SU-DHL-6 (cell line): ENCODE measurements at regions not wholly inside any gene's neighbourhood (a gene's known extent, or its start where the extent isn't known, plus 50 kb on each side); places are given as distances from the start of the nearest gene placed in this dataset.
"Not testable (repeated sequence)": the region's sequence is repeated elsewhere in the genome, so short reads cannot be mapped to it uniquely, and the experiment has no call there.

Experiments
- H2AFZ ChIP-seq: fragments of 200-600 bp; sonication (generic); 2 replicates; pipeline ENCODE4 v1.6.1; 2014; ENCODE audit warnings: low read depth, mild to moderate bottlenecking, moderate library complexity, mixed read lengths, antibody characterized with exemption, low read length; ENCODE audit not compliant: severe bottlenecking
- H3F3A ChIP-seq: fragments of 200-600 bp; shearing (Covaris generic); 2 replicates; pipeline ENCODE4 v1.6.0; 2016; ENCODE audit warnings: antibody characterized with exemption, mild to moderate bottlenecking; ENCODE audit not compliant: insufficient read depth
- H3K27ac ChIP-seq: fragments of 200-600 bp; sonication (generic); 2 replicates; pipeline ENCODE4 v1.5.1; 2016; ENCODE audit warnings: low read depth, mild to moderate bottlenecking, low read length, moderate library complexity, mixed read lengths
- H3K27me3 ChIP-seq: fragments of 200-600 bp; sonication (generic), shearing (Covaris generic); 2 replicates; pipeline ENCODE4 v1.6.0; 2014; ENCODE audit warnings: mild to moderate bottlenecking, low read length
- H3K36me3 ChIP-seq: fragments of 200-600 bp; sonication (generic); 2 replicates; pipeline ENCODE4 v1.6.1; 2014; ENCODE audit warnings: mild to moderate bottlenecking, low read length, mixed read lengths
- H3K4me2 ChIP-seq: fragments of 300-600, 200-600 bp; shearing (Covaris generic), sonication (generic); 2 replicates; pipeline ENCODE4 v1.6.0; 2014; ENCODE audit warnings: low read length, low read depth, mild to moderate bottlenecking; ENCODE audit not compliant: poor library complexity, severe bottlenecking
- H3K4me3 ChIP-seq: fragments of 200-600 bp; sonication (generic); 2 replicates; pipeline ENCODE4 v1.5.1; 2014; ENCODE audit warnings: antibody characterized with exemption, low read length, mild to moderate bottlenecking, mixed read lengths; ENCODE audit not compliant: insufficient read depth, poor library complexity, severe bottlenecking
- H3K79me2 ChIP-seq: fragments of 200-600 bp; sonication (generic); 2 replicates; pipeline ENCODE4 v1.6.1; 2014; ENCODE audit warnings: mild to moderate bottlenecking, low read length, moderate library complexity; ENCODE audit not compliant: insufficient read depth
- H3K9ac ChIP-seq: fragments of 200-600 bp; sonication (generic); 2 replicates; pipeline ENCODE4 v1.7.0; 2014; ENCODE audit warnings: mild to moderate bottlenecking, low read length
- H3K9me2 ChIP-seq: fragments of 200-600 bp; sonication (generic); replicated peaks from 2 replicates; pipeline ENCODE4 v1.6.1; 2014; ENCODE audit warnings: low read length; ENCODE audit not compliant: insufficient read depth
- H3K9me3 ChIP-seq: fragments of 200-600 bp; sonication (generic); 2 replicates; pipeline ENCODE4 v1.6.1; 2014; ENCODE audit warnings: low read length, mixed read lengths; ENCODE audit not compliant: insufficient read depth
- H4K20me1 ChIP-seq: fragments of 200-600 bp; sonication (generic); 2 replicates; pipeline ENCODE4 v1.6.1; 2014; ENCODE audit warnings: low read depth, mild to moderate bottlenecking, antibody characterized with exemption, low read length, moderate library complexity, mixed read lengths
- EZH2phosphoT487 ChIP-seq: fragments of 200-600 bp; sonication (generic), shearing (Covaris generic); conservative IDR thresholded peaks from 2 replicates; pipeline ENCODE4 v1.6.1; 2018; ENCODE audit warnings: mild to moderate bottlenecking, antibody characterized with exemption, low read length, moderate library complexity, mixed read lengths
- TF ChIP-seq, protein P1 (sequence below): fragments of 200-600 bp; sonication (generic); IDR thresholded peaks from one replicate; pipeline ENCODE4 v1.5.1; 2017; ENCODE audit warnings: antibody characterized with exemption, mild to moderate bottlenecking, low read length, moderate library complexity; ENCODE audit not compliant: insufficient read depth, poor library complexity, severe bottlenecking

DNA sequence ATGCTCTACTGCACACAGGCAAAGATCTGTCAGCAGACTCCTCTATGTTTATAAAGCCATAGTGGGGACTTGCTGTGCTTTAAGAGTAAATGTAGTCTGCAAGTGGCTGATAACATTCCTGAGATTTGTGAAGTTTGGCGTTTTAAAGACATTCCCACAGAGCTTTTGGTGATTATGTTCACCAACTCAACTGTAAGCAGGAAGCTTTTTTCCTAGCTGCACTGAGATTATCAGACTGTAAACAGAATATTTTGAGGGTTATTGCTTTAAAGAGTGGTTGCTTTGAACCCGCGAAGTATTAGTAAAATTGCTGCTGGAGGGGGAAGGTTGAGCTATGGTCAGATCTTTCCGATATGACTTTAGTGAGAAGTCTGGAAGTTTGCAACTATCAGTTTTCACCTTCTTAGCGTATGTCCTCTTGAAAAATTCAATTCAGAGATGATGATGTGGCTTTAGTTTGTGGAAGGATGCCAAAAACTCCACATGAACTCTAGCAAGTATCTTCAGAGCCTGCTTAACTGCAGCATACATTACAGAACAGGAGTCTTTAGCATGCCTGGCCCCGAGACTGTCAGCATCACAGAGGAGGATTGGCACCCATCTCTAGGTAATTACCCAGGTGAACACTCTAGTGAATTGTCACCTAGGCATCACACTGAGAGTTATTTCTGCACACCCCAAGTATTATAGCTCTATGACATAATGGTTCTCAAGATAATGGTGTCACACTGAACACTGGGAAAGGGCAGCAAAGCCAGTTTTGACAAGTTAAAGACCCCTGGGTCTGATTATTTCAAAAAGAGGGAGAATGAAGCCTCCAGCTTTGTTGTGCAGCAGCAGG, 89.9 kb downstream of the MTNR1B start:
- Histone ChIP-seq H3K9ac (no peak overlapping the region), H3F3A (no peaks in the 10 kb centered on the region), H3K27ac (no peak overlapping the region), H3K4me2 (no peak overlapping the region), H3K36me3 (no peaks in the 10 kb centered on the region), H3K27me3 (no peaks in the 10 kb centered on the region), H3K9me2 (no peaks in the 10 kb centered on the region), H3K4me3 (no peak overlapping the region), H3K79me2 (no peaks in the 10 kb centered on the region), H2AFZ (no peak overlapping the region), H3K9me3 (no peaks in the 10 kb centered on the region), H4K20me1 (no peaks in the 10 kb centered on the region)
- TF ChIP-seq, protein P1, sequence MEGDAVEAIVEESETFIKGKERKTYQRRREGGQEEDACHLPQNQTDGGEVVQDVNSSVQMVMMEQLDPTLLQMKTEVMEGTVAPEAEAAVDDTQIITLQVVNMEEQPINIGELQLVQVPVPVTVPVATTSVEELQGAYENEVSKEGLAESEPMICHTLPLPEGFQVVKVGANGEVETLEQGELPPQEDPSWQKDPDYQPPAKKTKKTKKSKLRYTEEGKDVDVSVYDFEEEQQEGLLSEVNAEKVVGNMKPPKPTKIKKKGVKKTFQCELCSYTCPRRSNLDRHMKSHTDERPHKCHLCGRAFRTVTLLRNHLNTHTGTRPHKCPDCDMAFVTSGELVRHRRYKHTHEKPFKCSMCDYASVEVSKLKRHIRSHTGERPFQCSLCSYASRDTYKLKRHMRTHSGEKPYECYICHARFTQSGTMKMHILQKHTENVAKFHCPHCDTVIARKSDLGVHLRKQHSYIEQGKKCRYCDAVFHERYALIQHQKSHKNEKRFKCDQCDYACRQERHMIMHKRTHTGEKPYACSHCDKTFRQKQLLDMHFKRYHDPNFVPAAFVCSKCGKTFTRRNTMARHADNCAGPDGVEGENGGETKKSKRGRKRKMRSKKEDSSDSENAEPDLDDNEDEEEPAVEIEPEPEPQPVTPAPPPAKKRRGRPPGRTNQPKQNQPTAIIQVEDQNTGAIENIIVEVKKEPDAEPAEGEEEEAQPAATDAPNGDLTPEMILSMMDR: no peak
- no peak for TF ChIP-seq EZH2phosphoT487

DNA sequence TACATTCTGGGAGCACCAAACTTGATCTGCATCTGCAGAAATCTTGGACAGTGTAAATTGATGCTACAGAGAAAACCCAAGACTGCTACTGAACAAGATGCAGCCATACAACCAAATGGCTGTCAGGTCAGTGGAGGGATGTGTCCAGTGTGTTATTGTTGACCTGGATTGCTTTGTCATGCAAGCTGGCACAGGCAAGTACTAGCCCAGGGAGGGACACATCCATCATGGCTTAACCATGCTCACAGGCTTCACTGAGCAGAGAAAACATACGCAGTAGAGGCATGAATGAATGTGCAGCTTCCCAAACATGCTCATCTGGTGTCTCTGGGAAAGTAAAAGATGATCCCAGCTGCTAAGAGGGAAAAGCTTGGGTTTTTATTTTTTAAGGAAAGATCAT, 93.6 kb downstream of the MTNR1B start:
- no peaks in the 10 kb centered on the region for H3K27me3 ChIP-seq
- no peaks in the 10 kb centered on the region for H3K36me3 ChIP-seq
- H3K79me2 ChIP-seq: no peaks in the 10 kb centered on the region
- no peak overlapping the region for H3K4me2 ChIP-seq
- no peak overlapping the region for H2AFZ ChIP-seq
- no peaks in the 10 kb centered on the region for H3F3A ChIP-seq
- H3K27ac ChIP-seq: no peak overlapping the region
- H4K20me1 ChIP-seq: no peaks in the 10 kb centered on the region
- no peak overlapping the region for H3K4me3 ChIP-seq
- TF ChIP-seq, protein P1: no peak
- TF ChIP-seq EZH2phosphoT487: no peak
- H3K9me2 ChIP-seq: no peaks in the 10 kb centered on the region
- H3K9me3 ChIP-seq: no peaks in the 10 kb centered on the region
- H3K9ac ChIP-seq: no peak overlapping the region

DNA sequence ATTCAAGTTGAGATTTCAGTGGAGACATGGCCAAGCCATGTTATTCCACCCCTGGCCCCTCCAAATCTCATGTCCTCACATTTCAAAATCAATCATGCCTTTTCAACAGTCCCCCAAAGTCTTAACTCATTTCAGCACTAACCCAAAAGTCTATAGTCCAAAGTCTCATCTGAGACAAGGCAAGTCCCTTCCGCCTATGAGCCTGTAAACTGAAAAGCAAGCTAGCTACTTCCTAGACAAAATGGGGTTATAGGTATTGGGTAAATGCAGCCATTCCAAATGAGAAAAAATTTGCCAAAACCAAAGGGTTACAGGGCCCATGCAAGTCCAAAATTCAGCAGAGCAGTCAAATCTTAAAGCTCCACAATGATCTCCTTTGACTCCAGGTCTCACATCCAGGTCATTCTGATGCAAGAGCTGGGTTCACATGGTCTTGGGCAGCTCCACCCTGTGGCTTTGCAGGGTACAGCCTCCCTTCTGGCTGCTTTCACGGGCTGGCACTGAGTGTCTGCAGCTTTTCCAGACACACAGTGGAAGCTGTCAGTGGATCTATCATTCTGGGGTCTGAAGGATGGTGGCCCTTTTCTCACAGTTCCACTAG, 95.7 kb downstream of the MTNR1B start:
- not testable (repeated sequence) for H2AFZ ChIP-seq, H3K36me3 ChIP-seq, H3K4me2 ChIP-seq, H3K4me3 ChIP-seq, H3K9me2 ChIP-seq, H3K9me3 ChIP-seq, H3K9ac ChIP-seq, H4K20me1 ChIP-seq, H3K27ac ChIP-seq, H3F3A ChIP-seq, H3K27me3 ChIP-seq, H3K79me2 ChIP-seq

DNA sequence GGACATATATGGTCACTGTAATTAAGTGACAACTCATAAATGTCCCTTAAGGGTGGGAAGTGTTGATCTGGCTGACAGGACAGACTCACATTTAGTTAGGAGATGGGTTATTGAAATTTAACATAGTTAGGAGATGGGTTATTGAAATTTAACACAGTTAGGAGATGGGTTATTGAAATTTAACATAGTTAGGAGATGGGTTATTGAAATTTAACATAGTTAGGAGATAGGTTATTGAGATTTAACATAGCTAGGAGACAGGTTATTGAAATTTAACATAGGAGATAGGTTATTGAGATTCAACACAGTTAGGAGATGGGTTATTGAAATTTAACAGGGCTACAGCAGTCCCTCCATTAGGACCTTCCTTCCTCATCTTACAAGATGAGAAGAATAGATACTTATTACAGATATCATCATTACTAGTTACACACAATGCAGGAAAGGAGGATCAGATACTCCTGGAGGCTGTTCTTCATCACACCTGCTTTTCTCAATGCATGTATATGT, 98.5 kb downstream of the MTNR1B start:
- no peaks in the 10 kb centered on the region for H3F3A ChIP-seq
- no peak overlapping the region for H3K27ac ChIP-seq
- H3K36me3 ChIP-seq: no peaks in the 10 kb centered on the region
- TF ChIP-seq, protein P1: no peak
- H3K9me2 ChIP-seq: no peaks in the 10 kb centered on the region
- no peak overlapping the region for H3K9ac ChIP-seq
- H3K9me3 ChIP-seq: no peaks in the 10 kb centered on the region
- no peaks in the 10 kb centered on the region for H3K79me2 ChIP-seq
- H2AFZ ChIP-seq: no peak overlapping the region
- H3K27me3 ChIP-seq: no peaks in the 10 kb centered on the region
- no peak overlapping the region for H3K4me2 ChIP-seq
- no peak overlapping the region for H3K4me3 ChIP-seq
- H4K20me1 ChIP-seq: no peaks in the 10 kb centered on the region
